SK-N-SH (cell line): ENCODE measurements at regions not wholly inside any gene's neighbourhood (a gene's known extent, or its start where the extent isn't known, plus 50 kb on each side); places are given as distances from the start of the nearest gene placed in this dataset.

Experiments
- CTCF ChIP-seq: fragments of 200-600 bp; sonication (generic); IDR thresholded peaks from 2 replicates; pipeline ENCODE4 v1.6.1; 2017; ENCODE audit warnings: antibody characterized with exemption, mild to moderate bottlenecking, moderate library complexity
- MAX ChIP-seq: IDR thresholded peaks from 2 replicates; pipeline ENCODE4 v1.4.0; 2012; ENCODE audit warnings: low read depth
- PBX3 ChIP-seq: IDR thresholded peaks from 2 replicates; pipeline ENCODE4; 2012
- POLR2AphosphoS5 ChIP-seq: IDR thresholded peaks from 2 replicates; pipeline ENCODE4 v1.6.1; 2012; ENCODE audit warnings: low read depth, low read length
- RCOR1 ChIP-seq: fragments of 150-350 bp; IDR thresholded peaks from 2 replicates; pipeline ENCODE4 v1.6.1; 2017; ENCODE audit warnings: antibody characterized with exemption, low read length
- ZBTB33 ChIP-seq: IDR thresholded peaks from 2 replicates; pipeline ENCODE4 v1.4.0; 2012; ENCODE audit warnings: low read depth, borderline replicate concordance

GRCh38 chr14:95375539-95376109, 55.9 kb upstream of the CLMN start:
- no peak for TF ChIP-seq POLR2AphosphoS5
- TF ChIP-seq PBX3 = no peak
- no peak for TF ChIP-seq CTCF
- TF ChIP-seq RCOR1 = no peak
- no peak for TF ChIP-seq ZBTB33
- no peak for TF ChIP-seq MAX
